Medulla oblongata (tissue), 1 donor: ENCODE measurements at regions not wholly inside any gene's neighbourhood (a gene's known extent, or its start where the extent isn't known, plus 50 kb on each side); places are given as distances from the start of the nearest gene placed in this dataset.
"Not testable (repeated sequence)": the region's sequence is repeated elsewhere in the genome, so short reads cannot be mapped to it uniquely, and the experiment has no call there.

Experiments used
- DNase-seq: peaks from one replicate; pipeline ENCODE4 v3.0.0-alpha.2; 2015; ENCODE audit errors: extremely low spot score

GRCh38 chrX:125678258-125678657, 358.6 kb downstream of the TEX13C start:
- no peak for DNase-seq

GRCh38 chrX:125680366-125680765, 360.7 kb downstream of the TEX13C start:
- DNase-seq = no peak

GRCh38 chrX:125681058-125681457, 361.4 kb downstream of the TEX13C start:
- no peak for DNase-seq

GRCh38 chrX:125681507-125681906, 361.8 kb downstream of the TEX13C start:
- DNase-seq = no peak

GRCh38 chrX:125690522-125690921, 370.9 kb downstream of the TEX13C start:
- DNase-seq = not testable (repeated sequence)

- DNase-seq = no peak
Measured at GRCh38 chrX:125694171-125694570, 374.5 kb downstream of the TEX13C start.

GRCh38 chrX:125709074-125709473, 389.4 kb downstream of the TEX13C start:
- DNase-seq = no peak

GRCh38 chrX:125709532-125709931, 389.9 kb downstream of the TEX13C start:
- no peak for DNase-seq

GRCh38 chrX:125710403-125711062, 390.9 kb downstream of the TEX13C start:
- no peak for DNase-seq

- DNase-seq = no peak
Measured at GRCh38 chrX:125711103-125711502, 391.4 kb downstream of the TEX13C start.

GRCh38 chrX:125713633-125714032, 394.0 kb downstream of the TEX13C start:
- DNase-seq = no peak

GRCh38 chrX:125727117-125727516, 407.4 kb downstream of the TEX13C start:
- no peak for DNase-seq

GRCh38 chrX:125736008-125736729, 416.5 kb downstream of the TEX13C start:
- DNase-seq = no peak

GRCh38 chrX:125742811-125743210, 423.1 kb downstream of the TEX13C start:
- DNase-seq = no peak

GRCh38 chrX:125744914-125745313, 421.2 kb downstream of the DCAF12L2 start:
- DNase-seq = no peak

- DNase-seq = no peak
Measured at GRCh38 chrX:125757794-125758564, 408.1 kb downstream of the DCAF12L2 start.

GRCh38 chrX:125758819-125759218, 407.3 kb downstream of the DCAF12L2 start:
- DNase-seq = no peak

GRCh38 chrX:125762954-125763353, 403.1 kb downstream of the DCAF12L2 start:
- DNase-seq = no peak

GRCh38 chrX:125765347-125765746, 400.7 kb downstream of the DCAF12L2 start:
- no peak for DNase-seq

GRCh38 chrX:125769628-125770027, 396.5 kb downstream of the DCAF12L2 start:
- DNase-seq = no peak

GRCh38 chrX:125778261-125778660, 387.8 kb downstream of the DCAF12L2 start:
- DNase-seq = no peak

GRCh38 chrX:125782184-125782583, 383.9 kb downstream of the DCAF12L2 start:
- no peak for DNase-seq

GRCh38 chrX:125786316-125786715, 379.8 kb downstream of the DCAF12L2 start:
- no peak for DNase-seq
